ENCODE measurements at regions not wholly inside any gene's neighbourhood (a gene's known extent, or its start where the extent isn't known, plus 50 kb on each side); places are given as distances from the start of the nearest gene placed in this dataset.
"Not testable (repeated sequence)": the region's sequence is repeated elsewhere in the genome, so short reads cannot be mapped to it uniquely, and the experiment has no call there.

DNA sequence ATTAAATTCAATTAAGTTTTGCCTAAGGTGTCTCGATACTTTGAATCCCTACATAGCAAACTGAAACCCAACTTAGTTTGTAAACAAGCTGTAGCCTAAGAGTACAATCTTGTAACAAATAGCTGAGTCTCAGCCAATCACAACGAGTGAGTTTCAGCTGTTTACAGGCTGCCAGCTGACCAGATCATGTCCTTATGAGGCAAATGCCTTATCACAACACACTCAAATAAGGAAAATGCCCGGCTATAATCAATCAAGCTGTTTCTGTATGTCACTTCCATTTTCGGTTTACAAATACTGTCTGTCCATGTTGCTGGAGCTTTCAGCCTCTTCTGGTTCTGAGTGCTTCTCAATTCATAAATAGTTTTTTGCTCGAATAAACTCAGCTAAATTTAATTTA is 943.8 kb downstream of the SLC16A7 start:
- Histone ChIP-seq H3K4me3 (no peak overlapping the region), H3K27ac (no peak overlapping the region)

GRCh38 chr12:60568914-60569313 is 973.1 kb downstream of the SLC16A7 start:
- Histone ChIP-seq H3K4me3 (no peak overlapping the region), H3K27ac (no peak overlapping the region)

DNA sequence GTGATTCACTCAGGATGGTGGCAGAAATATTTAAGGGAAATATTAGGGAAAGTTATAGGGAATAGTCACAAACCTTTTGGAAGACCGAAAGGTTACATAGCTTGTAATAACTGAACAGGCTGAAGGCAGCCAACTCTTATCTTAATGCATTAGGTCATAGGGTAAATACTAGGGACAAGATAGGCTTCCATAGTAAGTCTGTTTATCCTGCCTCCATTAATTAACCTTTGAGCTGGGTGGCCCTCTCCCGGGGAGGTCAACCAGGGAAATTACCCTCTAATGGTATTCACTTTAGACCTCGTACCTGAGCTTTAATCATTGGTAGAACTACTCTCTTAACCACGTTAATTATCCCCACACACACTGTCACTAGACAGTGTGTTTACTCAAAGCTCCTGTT is 981.8 kb downstream of the SLC16A7 start:
- Histone ChIP-seq H3K4me3 (no peak overlapping the region), H3K27ac (no peak overlapping the region)

- H3K27ac ChIP-seq, H3K4me3 ChIP-seq: not testable (repeated sequence)
Observed at GRCh38 chr12:60587664-60588063, 991.8 kb downstream of the SLC16A7 start.

DNA sequence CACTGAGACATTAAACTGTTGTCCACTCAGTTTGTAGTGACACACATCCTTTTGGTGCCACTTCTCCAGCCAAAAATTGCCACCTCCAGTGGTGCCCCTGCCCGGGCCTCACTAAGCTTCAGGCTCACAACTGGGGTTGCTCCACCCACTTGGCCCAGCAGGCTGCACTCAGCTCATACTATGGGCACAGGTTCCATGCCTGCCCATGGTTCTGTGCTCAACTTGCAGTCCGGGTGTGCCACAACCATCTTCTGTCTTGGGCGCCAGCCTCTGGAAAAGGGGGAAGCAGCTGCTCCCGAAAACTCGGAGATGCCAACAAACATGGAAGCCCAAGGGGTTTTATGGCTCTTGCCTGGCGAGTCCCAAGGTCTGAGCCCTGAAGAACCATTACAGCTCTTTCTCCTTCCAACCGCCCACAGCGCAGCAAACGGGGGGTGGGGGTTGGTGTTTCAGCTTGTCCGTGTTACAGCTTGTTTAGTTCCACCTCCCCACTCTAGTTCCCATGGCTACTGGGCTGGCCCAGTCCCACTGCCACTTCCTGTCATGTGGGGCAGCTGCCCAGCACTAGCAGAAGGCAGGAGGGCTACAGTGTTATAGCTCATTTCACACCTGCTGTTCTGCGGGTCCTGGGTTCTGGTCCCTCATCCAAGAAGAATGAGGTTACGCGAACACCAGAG is 998.3 kb downstream of the SLC16A7 start:
- Histone ChIP-seq H3K27ac (no peak overlapping the region), H3K4me3 (no peak overlapping the region)

- Histone ChIP-seq H3K4me3 (no peak overlapping the region), H3K27ac (no peak overlapping the region)
Observed at GRCh38 chr12:60602601-60603000, 1006.8 kb downstream of the SLC16A7 start.

GRCh38 chr12:60603475-60603874 is 1007.6 kb downstream of the SLC16A7 start:
- H3K4me3 ChIP-seq, H3K27ac ChIP-seq: not testable (repeated sequence)

GRCh38 chr12:60616400-60616799 is 1020.6 kb downstream of the SLC16A7 start:
- no peak overlapping the region for H3K4me3 ChIP-seq
- H3K27ac ChIP-seq = no peak overlapping the region

DNA sequence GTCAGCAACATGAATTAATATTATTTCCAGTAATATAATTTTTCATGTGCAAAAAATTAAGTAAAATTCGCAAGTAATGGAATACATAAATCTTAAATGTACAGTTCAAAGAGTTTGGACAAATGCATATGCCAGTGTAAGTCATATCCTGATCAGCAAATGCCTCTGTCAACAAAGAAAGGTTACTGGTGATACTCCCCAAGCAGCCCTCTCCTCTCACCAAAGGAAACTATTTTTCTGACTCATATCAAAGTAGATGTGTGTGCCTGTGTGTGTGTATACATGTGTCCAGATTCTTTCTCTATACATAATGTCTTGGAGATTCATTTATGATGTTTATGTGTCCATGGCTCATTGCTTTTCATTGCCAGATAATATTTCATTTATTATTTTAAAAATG is 1035.0 kb downstream of the SLC16A7 start:
- Histone ChIP-seq H3K4me3 (no peak overlapping the region), H3K27ac (no peak overlapping the region)

GRCh38 chr12:60644076-60644475 is 1048.2 kb downstream of the SLC16A7 start:
- Histone ChIP-seq H3K27ac (no peak overlapping the region), H3K4me3 (no peak overlapping the region)

- H3K4me3 ChIP-seq = no peak overlapping the region
- no peak overlapping the region for H3K27ac ChIP-seq
Observed at GRCh38 chr12:60666895-60667294, 1071.1 kb downstream of the SLC16A7 start.

- no peak overlapping the region for H3K27ac ChIP-seq
- H3K4me3 ChIP-seq = no peak overlapping the region
Observed at GRCh38 chr12:60672949-60673348, 1077.1 kb downstream of the SLC16A7 start.

DNA sequence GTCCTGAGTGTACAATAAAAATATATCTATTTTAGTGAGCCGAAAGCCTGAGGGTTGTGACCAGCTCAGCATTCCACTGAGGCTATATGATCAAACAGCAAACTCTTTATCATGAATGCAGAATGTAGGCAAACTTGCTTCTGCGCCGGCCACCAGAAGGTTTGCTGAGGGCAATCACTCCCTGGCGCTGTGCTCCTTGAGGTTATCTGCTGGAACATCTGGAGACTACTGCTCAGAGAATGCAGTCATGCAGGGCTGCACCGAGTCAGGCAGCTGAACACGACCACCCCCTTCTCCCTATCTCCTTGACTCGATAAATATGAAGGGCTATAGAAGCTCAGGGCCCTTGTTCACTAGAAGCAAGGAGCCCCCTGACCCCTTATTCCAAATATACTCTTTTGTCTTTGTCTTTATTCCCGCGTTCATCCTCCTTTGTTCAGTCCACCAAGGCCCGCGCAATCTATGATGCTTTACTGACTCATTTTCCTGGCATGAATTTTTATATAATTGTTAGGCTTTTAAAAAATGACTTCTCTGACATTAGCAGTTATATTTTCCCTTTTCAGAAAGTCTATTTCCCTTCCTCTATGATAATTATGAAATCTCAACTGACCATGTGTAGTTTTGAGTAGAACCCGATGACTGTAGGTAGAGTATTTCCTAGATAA is 1089.3 kb downstream of the SLC16A7 start:
- no peak overlapping the region for H3K4me3 ChIP-seq
- H3K27ac ChIP-seq = no peak overlapping the region

- Histone ChIP-seq H3K4me3 (no peak overlapping the region), H3K27ac (no peak overlapping the region)
Observed at GRCh38 chr12:60689137-60689536, 1093.3 kb downstream of the SLC16A7 start.

DNA sequence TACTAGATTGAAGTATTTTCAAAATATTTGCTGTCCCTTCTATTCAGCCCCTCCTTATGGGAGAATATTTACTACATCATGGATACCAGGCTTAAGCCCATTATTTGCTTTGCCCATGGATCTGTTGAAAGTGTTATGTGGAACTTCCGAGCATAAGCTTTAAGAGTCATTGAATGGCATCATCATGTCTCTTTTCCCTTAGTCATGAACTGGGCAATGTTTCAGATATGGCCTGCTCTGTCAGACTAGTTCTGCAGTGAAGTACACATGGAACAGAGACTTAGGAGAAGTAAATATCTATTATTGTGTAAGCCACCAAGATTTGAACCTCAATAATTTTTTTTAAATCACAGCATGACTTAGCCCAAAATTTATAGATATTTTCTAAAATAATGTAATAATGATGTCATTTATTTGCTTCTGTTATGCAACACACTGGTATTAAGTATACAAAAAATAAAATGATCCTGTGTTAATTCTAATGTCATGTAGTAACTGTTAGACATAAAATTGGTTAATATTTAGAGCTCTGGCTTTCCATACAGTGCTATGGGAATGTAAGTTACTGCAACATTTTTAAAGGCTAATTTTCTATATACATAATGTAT is 1097.3 kb downstream of the SLC16A7 start:
- no peak overlapping the region for H3K4me3 ChIP-seq
- H3K27ac ChIP-seq = no peak overlapping the region

- H3K27ac ChIP-seq = no peak overlapping the region
- no peak overlapping the region for H3K4me3 ChIP-seq
Observed at GRCh38 chr12:60704171-60704914, 1108.5 kb downstream of the SLC16A7 start.

- H3K27ac ChIP-seq = no peak overlapping the region
Observed at GRCh38 chr12:60710246-60710645, 1114.4 kb downstream of the SLC16A7 start.

DNA sequence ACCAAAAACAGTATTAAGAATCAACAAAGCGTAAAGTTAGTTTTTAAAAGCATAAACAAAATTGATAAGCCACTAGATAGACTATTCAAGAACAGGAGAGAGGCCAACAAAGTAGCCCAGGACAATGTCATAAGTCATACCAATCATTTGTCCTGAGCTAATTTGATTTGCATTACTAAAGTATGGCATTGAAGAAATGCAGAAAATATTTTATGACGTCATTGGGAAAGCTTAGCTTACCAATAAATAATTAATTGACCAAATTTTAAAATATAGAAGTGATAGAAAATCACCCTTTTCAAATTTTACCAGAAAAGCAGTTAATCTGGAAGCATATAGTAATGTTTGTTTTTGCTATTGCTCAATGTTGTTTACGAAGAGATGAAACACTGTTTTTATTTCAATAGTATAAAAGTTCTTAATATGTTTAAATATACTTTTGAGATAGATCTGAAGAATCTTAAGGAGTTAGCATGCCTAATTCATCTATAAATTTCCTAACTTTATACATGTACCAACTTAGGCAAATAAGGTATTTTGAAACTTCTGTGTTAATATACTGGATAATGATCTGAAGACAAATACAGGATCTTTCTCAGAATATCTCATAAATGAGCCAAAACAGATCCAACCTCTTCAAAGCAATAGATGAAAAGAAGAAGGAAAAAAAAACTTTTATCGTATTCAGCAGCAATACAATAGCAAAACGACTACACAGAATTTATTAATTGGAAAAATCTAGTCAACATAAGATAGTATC is 1118.5 kb downstream of the SLC16A7 start:
- Histone ChIP-seq H3K27ac (no peak overlapping the region), H3K4me3 (no peak overlapping the region)

More at GRCh38 chr12:60710246-60710645, 1114.4 kb downstream of the SLC16A7 start:
- H3K4me3 ChIP-seq = no peak overlapping the region

DNA sequence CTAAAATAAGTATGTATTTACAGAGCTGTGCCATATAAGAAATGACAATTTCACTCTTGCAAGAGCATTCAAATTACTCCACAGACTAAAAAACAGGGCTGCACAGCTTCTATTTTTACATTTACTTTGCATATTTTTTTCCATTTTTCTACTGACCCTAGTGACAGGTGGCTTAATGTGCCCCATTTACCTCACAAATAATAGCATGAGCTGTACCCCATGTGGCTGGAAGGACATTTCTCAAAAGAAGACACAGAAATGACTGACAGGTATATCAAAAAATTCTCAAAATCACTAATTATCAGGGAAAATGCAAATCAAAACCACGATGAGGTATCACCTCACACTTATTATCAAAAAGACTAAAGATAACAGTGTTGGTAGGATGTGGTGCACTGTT is 1128.6 kb downstream of the SLC16A7 start:
- no peak overlapping the region for H3K27ac ChIP-seq
- H3K4me3 ChIP-seq = no peak overlapping the region

- H3K4me3 ChIP-seq = no peak overlapping the region
- no peak overlapping the region for H3K27ac ChIP-seq
Observed at GRCh38 chr12:60724984-60725383, 1129.2 kb downstream of the SLC16A7 start.
